ENCODE measurements at regions not wholly inside any gene's neighbourhood (a gene's known extent, or its start where the extent isn't known, plus 50 kb on each side); places are given as distances from the start of the nearest gene placed in this dataset.

DNA sequence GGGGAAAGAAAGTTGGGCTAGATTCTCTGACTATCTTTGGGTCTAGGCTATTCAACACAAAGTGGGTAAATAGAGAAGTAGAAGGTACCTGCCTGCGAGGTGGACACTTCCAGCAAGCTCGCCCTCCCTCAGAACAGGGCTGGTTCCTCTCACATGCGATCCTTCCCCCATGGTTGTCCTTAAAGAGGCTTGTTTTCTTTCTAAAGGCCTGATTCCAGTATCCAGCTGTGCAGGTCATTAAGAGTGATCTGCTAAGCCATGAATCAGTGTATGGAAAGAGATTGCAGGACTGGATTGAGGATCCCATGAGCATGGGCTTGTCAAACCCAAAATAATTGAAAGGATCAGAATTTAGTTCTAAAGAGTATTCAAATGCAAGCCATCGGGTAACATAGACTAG lies 189.0 kb downstream of the URB2 start:
- H3K4me3 ChIP-seq (ENCODE audit: low read depth, low read length) = no peak overlapping the region
- TF ChIP-seq, protein P1, sequence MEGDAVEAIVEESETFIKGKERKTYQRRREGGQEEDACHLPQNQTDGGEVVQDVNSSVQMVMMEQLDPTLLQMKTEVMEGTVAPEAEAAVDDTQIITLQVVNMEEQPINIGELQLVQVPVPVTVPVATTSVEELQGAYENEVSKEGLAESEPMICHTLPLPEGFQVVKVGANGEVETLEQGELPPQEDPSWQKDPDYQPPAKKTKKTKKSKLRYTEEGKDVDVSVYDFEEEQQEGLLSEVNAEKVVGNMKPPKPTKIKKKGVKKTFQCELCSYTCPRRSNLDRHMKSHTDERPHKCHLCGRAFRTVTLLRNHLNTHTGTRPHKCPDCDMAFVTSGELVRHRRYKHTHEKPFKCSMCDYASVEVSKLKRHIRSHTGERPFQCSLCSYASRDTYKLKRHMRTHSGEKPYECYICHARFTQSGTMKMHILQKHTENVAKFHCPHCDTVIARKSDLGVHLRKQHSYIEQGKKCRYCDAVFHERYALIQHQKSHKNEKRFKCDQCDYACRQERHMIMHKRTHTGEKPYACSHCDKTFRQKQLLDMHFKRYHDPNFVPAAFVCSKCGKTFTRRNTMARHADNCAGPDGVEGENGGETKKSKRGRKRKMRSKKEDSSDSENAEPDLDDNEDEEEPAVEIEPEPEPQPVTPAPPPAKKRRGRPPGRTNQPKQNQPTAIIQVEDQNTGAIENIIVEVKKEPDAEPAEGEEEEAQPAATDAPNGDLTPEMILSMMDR (IDR thresholded peaks at IDR 0.05; ENCODE audit: borderline replicate concordance, insufficient read depth, low read depth, low read length) = no peak

- TF ChIP-seq, protein P1 (IDR thresholded peaks at IDR 0.05; ENCODE audit: borderline replicate concordance, insufficient read depth, low read depth, low read length) = no peak
- no peak overlapping the region for H3K4me3 ChIP-seq (ENCODE audit: low read depth, low read length)
Measured at GRCh38 chr1:229815961-229816360, 189.9 kb downstream of the URB2 start.

DNA sequence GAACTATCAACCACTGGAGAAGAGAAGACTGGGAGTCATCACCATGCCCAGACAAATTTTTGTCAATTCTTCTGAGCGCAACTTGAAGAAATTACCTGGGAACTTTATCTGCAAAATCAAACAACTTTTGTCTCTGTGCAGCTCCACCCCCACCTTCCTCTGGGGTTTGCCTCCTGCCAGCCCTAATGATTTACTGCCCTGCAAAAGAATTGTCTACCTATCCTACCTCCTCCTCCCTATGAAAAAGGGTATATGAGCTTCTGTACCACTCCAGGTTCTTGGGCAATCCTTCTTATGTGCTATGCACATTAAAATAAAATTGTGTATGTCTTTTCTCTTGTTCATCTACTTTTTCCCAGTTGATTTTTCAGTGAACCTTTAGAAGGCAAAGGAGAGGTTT lies 191.9 kb downstream of the URB2 start:
- no peak overlapping the region for H3K4me3 ChIP-seq (ENCODE audit: low read depth, low read length)
- TF ChIP-seq, protein P1 (IDR thresholded peaks at IDR 0.05; ENCODE audit: borderline replicate concordance, insufficient read depth, low read depth, low read length) = no peak

DNA sequence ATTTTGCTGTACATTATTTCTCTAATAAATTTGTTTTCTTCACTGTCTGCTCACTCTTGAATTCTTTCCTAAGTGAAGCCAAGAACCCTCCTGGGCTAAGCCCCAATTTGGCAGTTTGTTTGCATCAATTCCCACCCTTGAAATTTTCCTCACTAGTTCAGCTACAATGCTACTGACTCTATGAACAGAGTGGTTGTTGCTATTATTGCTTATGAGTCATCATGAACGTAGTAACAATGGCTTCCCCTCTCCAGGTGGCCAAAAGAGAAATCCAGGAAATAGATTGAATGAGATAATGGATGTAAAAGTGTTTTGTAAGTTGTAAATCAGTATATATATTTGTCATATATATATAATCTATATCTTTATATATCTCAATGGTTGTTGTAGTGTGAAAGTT lies 193.0 kb downstream of the URB2 start:
- TF ChIP-seq, protein P1 (IDR thresholded peaks at IDR 0.05; ENCODE audit: borderline replicate concordance, insufficient read depth, low read depth, low read length) = no peak

GRCh38 chr1:229822026-229822425 lies 196.0 kb downstream of the URB2 start:
- TF ChIP-seq, protein P1 (IDR thresholded peaks at IDR 0.05; ENCODE audit: borderline replicate concordance, insufficient read depth, low read depth, low read length) = no peak
- no peak overlapping the region for H3K4me3 ChIP-seq (ENCODE audit: low read depth, low read length)

More for the DNA sequence above, 193.0 kb downstream of the URB2 start:
- no peak overlapping the region for H3K4me3 ChIP-seq (ENCODE audit: low read depth, low read length)

DNA sequence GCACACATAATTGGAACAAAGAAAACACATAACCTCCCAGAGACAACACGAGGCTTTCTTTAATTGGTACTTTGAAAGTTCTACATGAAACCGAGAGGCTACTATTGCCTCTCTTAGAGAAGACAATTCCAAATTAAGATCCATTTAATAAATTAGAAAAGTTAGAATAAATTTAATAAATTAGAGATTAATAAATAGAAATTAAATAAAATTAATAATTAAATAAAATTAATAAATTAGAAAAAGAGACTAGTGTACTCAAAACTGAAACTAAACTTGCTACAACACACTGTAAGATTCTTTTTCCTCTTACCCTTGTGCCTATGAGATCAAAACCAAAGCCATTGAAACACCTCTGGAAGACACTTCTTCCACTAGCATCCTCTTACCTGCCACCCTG lies 199.0 kb downstream of the URB2 start:
- H3K4me3 ChIP-seq (ENCODE audit: low read depth, low read length) = no peak overlapping the region
- TF ChIP-seq, protein P1 (IDR thresholded peaks at IDR 0.05; ENCODE audit: borderline replicate concordance, insufficient read depth, low read depth, low read length) = no peak

DNA sequence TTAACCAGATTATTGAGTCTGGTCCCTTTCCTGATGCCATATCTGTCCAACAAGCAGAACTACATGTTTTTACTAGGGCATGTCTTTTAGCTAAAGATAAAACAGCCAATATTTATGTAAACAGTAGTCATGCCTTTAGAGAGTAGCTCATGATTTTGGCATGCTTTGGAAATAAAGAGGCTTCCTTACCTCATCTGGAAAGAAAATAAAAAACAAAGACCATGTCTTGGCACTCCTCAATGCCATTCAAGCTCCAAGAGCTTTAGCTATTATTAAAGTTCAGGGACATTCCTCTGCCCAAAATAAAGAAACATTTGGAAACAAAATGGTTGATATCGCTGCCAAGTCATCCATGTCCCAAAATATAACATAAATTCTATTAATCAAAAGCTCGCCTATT lies 202.4 kb downstream of the URB2 start:
- TF ChIP-seq, protein P1 (IDR thresholded peaks at IDR 0.05; ENCODE audit: borderline replicate concordance, insufficient read depth, low read depth, low read length) = no peak
- no peak overlapping the region for H3K4me3 ChIP-seq (ENCODE audit: low read depth, low read length)
